Liver (tissue), 3 donors: ENCODE measurements at regions not wholly inside any gene's neighbourhood (a gene's known extent, or its start where the extent isn't known, plus 50 kb on each side); places are given as distances from the start of the nearest gene placed in this dataset.

Experiments
- FOXA1 ChIP-seq: IDR thresholded peaks from 2 replicates; pipeline ENCODE4 v1.6.1; 2016; ENCODE audit warnings: antibody characterized with exemption
- FOXA2 ChIP-seq: IDR thresholded peaks from 2 replicates; pipeline ENCODE4 v1.6.1; 2016; ENCODE audit warnings: antibody characterized with exemption
- GABPA ChIP-seq, 2 donors: IDR thresholded peaks in 1 of 2; conservative IDR thresholded peaks in 1 of 2; 2 replicates each; pipeline ENCODE4 v1.6.1; 2016; ENCODE audit warnings: antibody characterized with exemption in 2 of 2, mild to moderate bottlenecking in 1 of 2, moderate library complexity in 1 of 2
- JUND ChIP-seq, 2 donors: IDR thresholded peaks; 2 replicates each; pipeline ENCODE4 v1.6.1; 2016; ENCODE audit warnings: antibody characterized with exemption in 2 of 2
- RAD21 ChIP-seq, 2 donors: IDR thresholded peaks; 2 replicates each; pipeline ENCODE4 v1.6.1; 2016; ENCODE audit warnings: antibody characterized with exemption in 2 of 2, mild to moderate bottlenecking in 2 of 2
- RXRA ChIP-seq, 2 donors: IDR thresholded peaks; 2 replicates each; pipeline ENCODE4 v1.6.1; 2017 to 2018; ENCODE audit warnings: antibody characterized with exemption in 2 of 2, mild to moderate bottlenecking in 1 of 2
- TAF1 ChIP-seq: conservative IDR thresholded peaks from 2 replicates; pipeline ENCODE4 v1.6.1; 2016; ENCODE audit warnings: antibody characterized with exemption, mild to moderate bottlenecking
- YY1 ChIP-seq: IDR thresholded peaks from 2 replicates; pipeline ENCODE4 v1.6.1; 2016; ENCODE audit warnings: antibody characterized with exemption, mild to moderate bottlenecking
- TF ChIP-seq, protein P1 (sequence below): fragments of 150-350 bp; IDR thresholded peaks from 2 replicates; pipeline ENCODE4 v1.5.1; 2017; ENCODE audit warnings: improper control_type of control experiment, low read depth, low read length; ENCODE audit not compliant: missing input control
- TF ChIP-seq, protein P2 (sequence below): IDR thresholded peaks from 2 replicates; pipeline ENCODE4 v1.6.1; 2016; ENCODE audit warnings: antibody characterized with exemption
- TF ChIP-seq, protein P3 (sequence below): IDR thresholded peaks from 2 replicates; pipeline ENCODE4 v1.6.1; 2016; ENCODE audit warnings: antibody characterized with exemption
- TF ChIP-seq, protein P4 (sequence below): IDR thresholded peaks from 2 replicates; pipeline ENCODE4 v1.6.1; 2016; ENCODE audit warnings: antibody characterized with exemption, mild to moderate bottlenecking
- TF ChIP-seq, protein P5 (sequence below): IDR thresholded peaks from 2 replicates; pipeline ENCODE4 v1.6.1; 2016; ENCODE audit warnings: antibody characterized with exemption
- donor health status: healthy.
- donor health status: healthy.

DNA sequence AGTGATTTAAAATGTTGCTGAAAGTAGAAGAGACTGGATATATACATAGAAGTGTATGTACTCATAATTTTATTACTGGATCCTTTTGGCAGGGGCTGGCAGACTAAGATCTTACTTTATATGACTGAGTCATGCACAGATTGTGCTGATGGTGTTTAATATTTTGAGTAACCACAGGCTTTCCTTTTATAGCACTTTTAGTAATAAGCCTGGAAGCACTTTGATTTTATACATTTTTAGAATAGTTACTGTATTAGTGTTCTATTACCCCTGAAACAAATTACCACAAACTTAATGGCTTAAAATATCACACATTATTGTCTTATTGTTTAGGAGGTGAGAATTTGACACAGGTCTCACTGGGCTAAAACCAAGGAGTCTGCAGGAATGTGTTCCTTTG lies 113.4 kb upstream of the CDH8 start:
- TF ChIP-seq, protein P1, sequence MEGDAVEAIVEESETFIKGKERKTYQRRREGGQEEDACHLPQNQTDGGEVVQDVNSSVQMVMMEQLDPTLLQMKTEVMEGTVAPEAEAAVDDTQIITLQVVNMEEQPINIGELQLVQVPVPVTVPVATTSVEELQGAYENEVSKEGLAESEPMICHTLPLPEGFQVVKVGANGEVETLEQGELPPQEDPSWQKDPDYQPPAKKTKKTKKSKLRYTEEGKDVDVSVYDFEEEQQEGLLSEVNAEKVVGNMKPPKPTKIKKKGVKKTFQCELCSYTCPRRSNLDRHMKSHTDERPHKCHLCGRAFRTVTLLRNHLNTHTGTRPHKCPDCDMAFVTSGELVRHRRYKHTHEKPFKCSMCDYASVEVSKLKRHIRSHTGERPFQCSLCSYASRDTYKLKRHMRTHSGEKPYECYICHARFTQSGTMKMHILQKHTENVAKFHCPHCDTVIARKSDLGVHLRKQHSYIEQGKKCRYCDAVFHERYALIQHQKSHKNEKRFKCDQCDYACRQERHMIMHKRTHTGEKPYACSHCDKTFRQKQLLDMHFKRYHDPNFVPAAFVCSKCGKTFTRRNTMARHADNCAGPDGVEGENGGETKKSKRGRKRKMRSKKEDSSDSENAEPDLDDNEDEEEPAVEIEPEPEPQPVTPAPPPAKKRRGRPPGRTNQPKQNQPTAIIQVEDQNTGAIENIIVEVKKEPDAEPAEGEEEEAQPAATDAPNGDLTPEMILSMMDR: no peak
- no peak for TF ChIP-seq FOXA1
- TF ChIP-seq, protein P2, sequence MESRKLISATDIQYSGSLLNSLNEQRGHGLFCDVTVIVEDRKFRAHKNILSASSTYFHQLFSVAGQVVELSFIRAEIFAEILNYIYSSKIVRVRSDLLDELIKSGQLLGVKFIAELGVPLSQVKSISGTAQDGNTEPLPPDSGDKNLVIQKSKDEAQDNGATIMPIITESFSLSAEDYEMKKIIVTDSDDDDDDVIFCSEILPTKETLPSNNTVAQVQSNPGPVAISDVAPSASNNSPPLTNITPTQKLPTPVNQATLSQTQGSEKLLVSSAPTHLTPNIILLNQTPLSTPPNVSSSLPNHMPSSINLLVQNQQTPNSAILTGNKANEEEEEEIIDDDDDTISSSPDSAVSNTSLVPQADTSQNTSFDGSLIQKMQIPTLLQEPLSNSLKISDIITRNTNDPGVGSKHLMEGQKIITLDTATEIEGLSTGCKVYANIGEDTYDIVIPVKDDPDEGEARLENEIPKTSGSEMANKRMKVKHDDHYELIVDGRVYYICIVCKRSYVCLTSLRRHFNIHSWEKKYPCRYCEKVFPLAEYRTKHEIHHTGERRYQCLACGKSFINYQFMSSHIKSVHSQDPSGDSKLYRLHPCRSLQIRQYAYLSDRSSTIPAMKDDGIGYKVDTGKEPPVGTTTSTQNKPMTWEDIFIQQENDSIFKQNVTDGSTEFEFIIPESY: no peak
- TF ChIP-seq, protein P3, sequence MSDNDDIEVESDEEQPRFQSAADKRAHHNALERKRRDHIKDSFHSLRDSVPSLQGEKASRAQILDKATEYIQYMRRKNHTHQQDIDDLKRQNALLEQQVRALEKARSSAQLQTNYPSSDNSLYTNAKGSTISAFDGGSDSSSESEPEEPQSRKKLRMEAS: no peak
- TF ChIP-seq, protein P4, sequence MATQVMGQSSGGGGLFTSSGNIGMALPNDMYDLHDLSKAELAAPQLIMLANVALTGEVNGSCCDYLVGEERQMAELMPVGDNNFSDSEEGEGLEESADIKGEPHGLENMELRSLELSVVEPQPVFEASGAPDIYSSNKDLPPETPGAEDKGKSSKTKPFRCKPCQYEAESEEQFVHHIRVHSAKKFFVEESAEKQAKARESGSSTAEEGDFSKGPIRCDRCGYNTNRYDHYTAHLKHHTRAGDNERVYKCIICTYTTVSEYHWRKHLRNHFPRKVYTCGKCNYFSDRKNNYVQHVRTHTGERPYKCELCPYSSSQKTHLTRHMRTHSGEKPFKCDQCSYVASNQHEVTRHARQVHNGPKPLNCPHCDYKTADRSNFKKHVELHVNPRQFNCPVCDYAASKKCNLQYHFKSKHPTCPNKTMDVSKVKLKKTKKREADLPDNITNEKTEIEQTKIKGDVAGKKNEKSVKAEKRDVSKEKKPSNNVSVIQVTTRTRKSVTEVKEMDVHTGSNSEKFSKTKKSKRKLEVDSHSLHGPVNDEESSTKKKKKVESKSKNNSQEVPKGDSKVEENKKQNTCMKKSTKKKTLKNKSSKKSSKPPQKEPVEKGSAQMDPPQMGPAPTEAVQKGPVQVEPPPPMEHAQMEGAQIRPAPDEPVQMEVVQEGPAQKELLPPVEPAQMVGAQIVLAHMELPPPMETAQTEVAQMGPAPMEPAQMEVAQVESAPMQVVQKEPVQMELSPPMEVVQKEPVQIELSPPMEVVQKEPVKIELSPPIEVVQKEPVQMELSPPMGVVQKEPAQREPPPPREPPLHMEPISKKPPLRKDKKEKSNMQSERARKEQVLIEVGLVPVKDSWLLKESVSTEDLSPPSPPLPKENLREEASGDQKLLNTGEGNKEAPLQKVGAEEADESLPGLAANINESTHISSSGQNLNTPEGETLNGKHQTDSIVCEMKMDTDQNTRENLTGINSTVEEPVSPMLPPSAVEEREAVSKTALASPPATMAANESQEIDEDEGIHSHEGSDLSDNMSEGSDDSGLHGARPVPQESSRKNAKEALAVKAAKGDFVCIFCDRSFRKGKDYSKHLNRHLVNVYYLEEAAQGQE: no peak
- no peak for TF ChIP-seq RXRA (IDR thresholded peaks at IDR 0.05)
- TF ChIP-seq GABPA (IDR thresholded peaks at IDR 0.05 in 1 of 2, conservative IDR thresholded peaks at IDR 0.05 in 1 of 2): no peak
- no peak for TF ChIP-seq FOXA2
- TF ChIP-seq RAD21 (IDR thresholded peaks at IDR 0.05): no peak
- no peak for TF ChIP-seq TAF1
- TF ChIP-seq, protein P5, sequence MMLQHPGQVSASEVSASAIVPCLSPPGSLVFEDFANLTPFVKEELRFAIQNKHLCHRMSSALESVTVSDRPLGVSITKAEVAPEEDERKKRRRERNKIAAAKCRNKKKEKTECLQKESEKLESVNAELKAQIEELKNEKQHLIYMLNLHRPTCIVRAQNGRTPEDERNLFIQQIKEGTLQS: no peak
- no peak for TF ChIP-seq YY1
- TF ChIP-seq JUND (IDR thresholded peaks at IDR 0.05): no peak
